NCI-H2227 treated with DMSO at 0.1 percent for 48 hours (cell line): ENCODE measurements at regions not wholly inside any gene's neighbourhood (a gene's known extent, or its start where the extent isn't known, plus 50 kb on each side); places are given as distances from the start of the nearest gene placed in this dataset.
"Not testable (repeated sequence)": the region's sequence is repeated elsewhere in the genome, so short reads cannot be mapped to it uniquely, and the experiment has no call there.

ENCODE experiments used
- DNase-seq: peaks from one replicate; lab custom pipeline; 2025; lab: John Stamatoyannopoulos, UW

DNA sequence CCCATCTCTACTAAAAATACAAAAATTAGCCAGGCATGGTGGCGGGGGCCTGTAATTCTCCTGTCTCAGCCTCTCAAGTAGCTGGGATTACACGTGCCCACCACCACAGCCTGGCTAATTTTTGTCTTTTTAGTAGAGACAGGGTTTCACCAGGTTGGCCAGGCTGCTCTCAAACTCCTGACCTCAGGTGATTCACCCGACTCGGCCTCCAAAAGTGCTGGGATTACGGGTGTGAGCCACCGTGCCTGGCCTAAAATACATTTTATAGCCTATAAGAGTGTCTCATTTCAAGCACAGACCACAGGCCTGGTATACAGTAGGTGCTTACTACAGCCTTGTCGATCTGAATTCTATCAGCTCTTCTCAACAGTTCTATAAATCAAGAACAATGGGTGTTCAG, 139.5 kb upstream of the USP29 start:
- not testable (repeated sequence) for DNase-seq

DNA sequence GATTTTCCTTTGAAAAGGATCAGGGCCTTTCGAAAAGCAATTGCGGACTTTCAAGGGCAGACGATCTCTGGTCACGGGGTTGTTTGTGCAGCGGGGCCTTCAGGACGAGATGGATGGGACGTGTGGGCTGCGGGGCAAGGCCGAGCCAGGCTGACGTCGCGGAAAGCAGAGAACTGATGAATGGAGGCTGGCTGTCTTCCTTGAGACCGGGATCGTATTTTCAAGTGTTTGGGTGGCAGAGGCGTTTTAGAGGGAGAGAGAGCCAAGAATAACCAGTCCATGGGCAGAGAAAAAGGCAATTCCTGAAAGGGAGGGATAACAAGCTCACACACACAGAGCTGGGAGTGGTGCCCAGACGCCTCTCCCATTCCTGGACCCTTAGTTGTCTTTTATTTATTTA, 138.9 kb upstream of the USP29 start:
- no peak for DNase-seq

DNA sequence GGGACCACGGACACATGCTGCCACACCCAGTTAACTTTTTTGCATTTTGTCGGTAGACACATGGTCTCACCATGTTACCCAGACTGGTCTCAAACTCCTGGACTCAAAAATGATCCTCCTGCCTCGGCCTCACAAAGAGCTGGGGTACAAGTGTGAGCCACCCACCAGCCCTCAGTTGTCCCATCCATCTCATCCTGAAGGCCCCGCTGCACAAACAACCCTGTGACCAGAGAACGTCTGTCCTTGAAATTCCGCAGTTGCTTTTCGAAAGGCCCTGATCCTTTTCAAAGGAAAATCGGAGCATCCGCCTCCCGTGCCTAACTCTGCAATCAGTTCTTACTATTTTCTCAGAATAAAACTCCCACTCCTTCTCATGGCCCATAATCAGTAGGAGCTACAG, 138.3 kb upstream of the USP29 start:
- not testable (repeated sequence) for DNase-seq

DNA sequence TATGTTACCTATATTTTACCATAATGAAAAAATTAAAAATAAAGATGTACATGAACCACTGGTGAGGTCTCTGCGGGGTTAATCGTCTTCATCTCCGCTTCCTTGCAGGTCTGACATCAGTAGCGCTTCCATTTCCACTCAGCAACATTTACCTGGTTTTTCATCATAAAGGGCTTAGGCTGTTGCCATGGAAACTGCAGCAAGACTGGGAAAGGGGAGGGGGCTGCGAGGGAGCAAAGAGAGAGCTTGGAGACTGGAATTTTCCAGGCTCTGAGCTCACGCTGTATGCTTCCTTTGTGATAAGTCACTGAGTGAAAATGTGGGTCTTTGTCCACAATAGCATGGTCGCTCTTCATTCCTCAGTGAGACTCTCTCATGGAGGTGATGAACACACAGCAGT, 136.6 kb upstream of the USP29 start:
- DNase-seq = peak; percentile 97

DNA sequence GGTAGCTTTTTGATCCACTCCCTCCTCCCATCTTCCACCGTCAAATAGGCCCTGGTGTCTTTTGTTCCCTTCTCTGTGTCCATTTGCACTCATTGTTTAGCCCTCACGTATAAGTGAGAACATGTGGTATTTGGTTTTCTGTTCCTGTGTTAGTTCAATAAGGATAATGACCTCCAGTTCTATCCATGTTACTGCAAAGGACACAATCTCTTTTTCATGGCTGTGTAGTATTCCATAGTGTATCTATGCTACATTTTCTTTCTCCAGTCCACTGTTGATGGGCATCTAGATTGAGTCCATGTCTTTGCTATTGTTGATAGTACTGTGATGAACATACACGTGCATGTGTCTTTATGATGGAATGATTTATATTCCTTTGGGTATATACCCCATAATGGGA, 136.0 kb upstream of the USP29 start:
- no peak for DNase-seq

DNA sequence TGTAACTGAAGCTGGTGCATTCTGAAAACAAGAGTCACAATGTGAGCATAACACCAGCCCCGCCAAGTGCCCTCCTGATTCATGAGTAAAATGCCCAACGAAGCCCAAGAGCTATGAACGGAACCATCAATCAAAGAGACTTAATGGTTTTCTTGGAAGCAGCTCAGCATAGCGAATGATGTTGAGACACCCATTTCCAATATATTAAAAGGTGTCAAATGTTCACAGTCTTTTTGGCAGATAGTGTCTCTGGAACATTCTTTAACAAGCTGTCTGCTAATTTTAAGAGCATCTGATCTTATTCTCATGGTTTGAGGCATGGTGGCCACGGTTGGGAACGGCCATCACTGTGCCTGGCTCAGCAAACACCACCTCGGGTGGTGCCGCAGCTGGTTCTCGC, 133.4 kb upstream of the USP29 start:
- no peak for DNase-seq

DNA sequence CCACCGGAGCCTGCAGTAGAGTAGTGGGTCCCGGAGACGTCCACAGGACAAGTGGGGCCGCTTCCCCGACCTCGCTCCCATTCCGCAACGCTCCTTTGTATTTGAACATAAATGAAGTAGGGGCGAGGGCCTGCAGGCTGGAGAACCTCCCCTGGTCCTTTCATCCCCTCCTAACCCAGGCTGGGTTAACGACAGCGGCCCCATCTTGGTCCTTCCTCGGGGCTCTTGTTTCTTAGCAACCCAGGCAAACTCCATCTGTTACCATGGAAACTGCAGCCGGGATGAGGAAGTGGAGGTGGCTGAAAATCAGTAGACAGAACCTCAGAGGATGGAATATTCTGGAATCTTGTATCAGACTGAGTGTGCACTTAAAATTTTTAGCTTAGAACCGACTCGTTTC, 132.6 kb upstream of the USP29 start:
- DNase-seq = peak; percentile 82

DNA sequence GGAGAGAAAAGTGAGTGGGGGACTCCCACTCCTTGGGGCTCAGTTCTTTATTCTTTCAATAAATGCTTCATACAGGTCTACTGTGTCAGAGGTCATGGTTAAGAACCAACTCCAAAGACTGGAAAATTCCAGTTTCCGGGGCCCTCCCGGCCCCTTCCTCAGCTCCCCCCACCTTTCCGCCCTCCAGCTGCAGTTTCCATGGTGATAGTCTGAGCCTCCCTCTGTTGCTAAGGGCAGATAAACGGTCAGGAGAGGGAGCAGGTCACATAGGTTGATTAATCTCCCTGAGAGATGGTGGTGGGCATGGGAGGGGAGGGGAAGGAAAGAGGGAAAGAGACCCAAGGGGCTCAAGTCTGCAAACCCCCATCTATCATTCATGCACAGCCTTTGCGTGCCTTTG, 131.5 kb upstream of the USP29 start:
- DNase-seq = peak; percentile 82

DNA sequence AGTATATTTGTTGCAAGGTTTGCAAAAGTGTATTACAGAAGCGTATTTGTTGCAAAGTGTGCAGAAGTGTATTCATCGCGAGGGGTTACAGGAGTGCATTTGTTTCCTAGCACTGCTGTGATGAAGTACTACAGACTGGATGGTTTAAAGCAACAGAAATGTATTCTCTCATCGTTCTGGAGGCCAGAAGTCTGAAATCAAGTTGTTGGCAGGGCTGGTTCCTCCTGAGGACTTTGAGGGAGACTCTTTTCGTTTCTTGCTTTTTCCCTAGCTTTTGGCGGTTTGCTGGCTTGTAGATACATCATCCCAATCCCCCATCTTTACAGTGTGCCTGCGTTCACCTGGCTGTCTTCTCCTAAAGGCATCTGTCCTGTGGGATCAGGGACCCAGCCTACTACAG, 127.9 kb upstream of the USP29 start:
- no peak for DNase-seq

DNA sequence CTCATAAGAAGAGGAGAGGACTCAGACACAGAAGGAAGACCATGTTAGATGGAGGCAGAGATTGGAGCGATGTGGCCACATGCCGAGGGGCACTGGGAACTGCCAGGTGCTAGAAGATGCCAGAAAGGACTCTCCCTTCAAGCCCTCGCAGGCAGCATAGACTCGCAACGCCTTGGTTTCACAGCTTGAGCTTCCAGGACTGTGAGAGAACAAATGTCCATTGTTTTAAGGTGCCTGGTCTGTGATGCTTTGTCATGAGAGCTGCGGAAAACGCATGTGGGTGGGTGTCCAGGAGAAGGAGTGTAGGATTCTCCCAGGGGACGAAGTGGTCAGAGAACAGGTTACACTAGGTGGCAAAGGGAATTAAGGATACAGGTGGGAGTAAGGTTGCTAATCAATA, 125.9 kb upstream of the USP29 start:
- DNase-seq = no peak

DNA sequence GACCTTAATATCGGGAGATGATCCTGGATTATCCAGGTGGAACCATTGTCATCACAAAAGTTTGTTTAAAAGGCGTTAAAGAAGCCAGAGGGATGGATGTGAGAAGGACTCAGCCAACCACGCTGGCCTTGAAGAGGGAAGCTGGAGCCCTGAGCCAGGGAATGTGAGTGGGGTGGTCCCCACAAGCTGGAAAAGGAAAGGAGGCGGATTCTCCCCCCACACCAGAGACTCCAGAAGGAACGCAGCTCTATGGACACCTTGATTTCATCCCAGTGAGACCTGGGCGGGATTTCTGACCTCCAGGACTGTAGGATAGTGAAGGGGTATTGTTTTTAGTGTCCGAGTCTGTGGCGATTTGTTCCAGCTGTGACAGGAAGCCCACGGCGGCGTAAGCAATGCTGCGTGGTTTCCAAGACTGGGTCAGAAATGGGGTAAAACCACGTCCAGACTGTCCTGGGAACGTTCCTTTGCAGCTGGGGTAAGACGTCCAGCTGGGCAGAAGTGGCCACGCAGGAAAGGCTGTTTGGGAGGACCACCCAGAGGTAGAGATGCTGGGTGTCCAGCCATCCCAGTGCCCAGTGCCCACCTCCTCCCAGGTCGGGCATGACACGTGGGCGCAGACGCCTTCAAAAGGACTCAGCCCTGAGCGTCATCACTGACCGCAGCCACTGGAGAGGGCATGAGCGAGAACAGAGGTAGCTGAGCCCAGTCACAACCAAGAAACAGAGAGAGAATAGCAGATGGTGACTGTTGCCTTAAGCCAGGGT, 125.4 kb upstream of the USP29 start:
- no peak for DNase-seq

DNA sequence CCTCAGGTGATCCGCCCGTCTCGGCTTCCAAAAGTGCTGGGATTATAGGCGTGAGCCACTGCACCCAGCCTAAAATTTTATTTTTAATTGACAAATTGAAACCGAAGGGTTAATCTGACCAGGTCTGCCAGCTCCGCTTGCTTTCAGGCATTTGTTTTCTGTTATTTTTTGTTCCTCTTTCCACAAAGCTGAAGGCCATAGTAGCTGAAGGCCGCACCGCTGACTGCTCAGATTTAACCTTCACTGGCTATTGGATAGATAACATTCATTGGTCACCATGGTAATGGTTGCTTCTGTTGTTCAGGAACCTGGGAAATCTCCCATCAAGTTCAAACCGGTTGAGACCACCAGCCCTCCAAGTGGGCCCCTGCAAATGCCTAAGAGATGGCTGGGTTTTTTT, 124.5 kb upstream of the USP29 start:
- no peak for DNase-seq

DNA sequence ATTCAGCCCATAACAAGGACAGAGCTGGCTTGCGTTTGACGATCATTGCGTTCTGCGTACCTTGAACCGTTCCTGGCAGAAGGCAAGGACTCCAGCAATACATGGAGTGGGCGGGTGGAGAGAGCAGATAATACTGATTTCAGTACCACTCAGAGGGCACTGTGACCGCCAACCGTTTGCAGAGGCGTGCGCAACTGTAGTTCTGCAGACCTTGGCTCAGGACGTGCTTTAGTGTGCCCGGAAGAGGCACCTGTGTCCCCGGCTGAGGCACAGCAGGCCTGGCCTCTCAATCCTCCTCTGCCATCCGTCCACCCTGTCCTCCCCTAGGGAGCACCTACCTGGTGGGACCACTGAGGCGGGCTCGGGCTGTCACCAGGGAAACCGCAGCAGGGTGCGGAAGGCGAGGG, 117.6 kb upstream of the USP29 start:
- DNase-seq = no peak

DNA sequence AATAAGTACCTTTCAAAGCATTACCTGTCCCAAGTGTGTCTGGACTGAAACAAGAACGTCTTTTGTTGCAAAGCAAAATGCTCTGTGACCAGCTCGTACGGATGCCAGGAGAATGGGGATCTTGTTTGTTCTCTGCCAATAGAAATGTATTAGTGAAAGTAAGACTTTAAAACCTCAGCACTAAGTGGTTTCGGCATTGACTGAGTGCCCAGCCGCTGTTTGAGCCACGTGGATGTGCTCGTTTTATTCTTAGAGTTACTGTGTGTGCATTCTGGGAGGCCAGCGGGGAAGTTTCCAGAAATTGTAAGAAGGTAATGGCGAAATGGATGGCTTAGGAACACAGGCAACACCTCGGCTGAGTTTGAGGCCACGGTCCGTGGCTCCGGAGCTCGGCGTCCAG, 117.1 kb upstream of the USP29 start:
- DNase-seq = no peak

DNA sequence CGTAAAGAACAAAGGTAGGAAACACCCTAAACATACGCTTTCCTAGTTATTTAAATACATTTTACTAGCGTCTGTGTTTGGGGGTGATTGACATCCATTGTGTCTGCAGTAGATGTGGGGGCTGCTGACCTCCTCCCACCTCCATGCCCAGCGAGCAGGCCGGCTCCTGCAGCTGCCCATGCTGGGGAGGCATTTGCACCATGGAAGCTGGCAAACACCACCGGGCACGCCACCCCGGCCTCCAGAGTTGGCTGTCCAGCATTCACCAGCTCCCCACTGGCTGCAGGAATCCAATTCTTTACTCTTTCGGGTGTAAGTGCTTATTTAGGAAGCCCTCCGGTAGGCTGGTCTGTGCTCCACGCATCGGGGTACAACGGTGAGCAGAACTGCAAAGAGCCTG, 115.4 kb upstream of the USP29 start:
- no peak for DNase-seq

DNA sequence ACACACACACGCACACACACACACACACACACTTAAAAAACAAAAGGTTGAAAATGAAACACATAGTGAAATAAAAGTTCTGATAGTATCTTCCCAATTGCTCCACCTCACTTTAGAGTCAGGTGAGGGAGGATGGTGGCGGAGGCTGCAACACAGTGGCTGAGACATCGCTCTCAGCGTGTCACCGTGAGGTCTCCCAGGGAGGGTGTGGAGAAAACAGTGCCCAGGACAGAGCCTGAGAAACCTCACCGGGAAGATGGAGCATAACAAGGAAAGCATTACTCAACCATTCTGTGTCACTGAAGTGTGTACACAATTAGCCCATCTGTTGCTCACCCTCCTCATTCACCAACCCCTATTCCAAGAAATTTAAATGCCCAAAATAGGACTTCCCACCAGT, 111.4 kb upstream of the USP29 start:
- DNase-seq = no peak

DNA sequence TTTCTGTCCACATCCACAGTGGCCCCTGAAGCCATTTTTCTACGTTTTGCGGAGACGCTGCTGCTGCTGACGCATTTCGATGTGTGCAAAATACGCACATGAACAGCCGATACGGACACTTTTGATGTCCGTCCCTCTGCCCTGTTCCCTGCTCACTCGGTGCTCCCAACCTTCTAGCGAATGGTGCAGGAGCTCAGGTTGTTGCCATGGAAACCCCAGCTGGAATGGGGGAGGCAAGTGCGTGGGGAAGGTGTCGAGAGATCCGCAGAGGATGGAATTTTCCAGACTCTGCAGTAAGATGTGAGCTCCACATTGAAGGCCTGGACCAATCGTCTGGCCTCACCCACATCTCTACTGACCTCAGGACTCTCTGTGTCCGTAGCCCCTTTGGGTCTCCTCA, 109.2 kb upstream of the USP29 start:
- DNase-seq = no peak

DNA sequence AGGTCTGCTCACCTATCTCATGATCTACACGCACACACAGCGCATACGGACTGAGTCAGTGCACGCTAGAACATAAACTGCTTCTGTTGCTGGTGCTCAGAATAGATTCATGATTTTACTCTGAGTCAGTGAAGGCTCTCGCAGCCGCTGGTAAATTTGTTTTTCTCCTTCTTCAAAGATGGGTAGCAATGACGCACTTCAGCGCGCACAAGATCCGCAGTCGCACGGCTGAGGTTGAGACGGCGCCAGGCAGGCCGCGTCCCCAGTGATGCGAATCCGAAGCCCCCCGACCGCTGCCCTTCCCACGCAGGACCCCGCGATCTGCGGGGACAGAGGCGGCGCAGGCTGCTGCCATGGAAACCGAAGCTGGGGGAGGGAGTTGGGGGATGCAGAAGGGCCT, 103.7 kb upstream of the USP29 start:
- no peak for DNase-seq

DNA sequence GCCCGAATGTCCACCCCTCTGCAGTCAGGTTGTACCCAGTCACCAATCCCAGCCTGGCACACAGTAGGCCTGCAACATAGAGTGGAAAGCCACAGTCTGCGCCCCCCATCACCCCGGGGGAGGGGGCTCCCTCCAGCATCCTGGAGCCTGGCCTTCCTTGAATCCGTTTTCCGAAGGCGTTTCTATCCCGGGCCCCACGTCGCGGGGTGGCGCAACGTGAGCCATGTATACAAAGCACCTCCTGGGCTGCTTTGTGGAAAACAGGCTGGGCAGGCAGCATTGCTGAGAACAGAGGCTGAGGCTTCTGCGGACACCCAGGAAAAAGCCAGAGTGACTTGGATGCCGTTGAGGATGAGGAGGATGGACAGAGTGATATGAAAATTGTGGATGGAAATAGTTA, 103.3 kb upstream of the USP29 start:
- no peak for DNase-seq

DNA sequence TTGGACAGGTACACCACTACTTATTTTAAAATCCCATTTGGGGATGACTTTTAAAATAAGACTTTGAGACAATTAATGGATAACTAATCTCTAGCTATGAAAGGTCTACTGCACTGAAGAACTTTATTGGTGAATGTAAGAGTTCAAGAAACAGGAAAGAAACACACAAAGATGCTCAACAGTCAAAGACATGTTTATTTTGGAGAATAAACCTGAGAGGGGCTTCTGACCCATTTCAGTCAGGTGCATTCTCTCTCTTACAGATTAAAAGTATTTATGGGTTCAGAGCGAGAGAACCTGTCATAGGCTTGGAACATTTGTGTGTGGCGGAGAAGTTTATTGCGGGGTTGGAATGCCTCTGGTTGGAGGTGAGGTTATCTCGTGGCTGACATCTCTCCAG, 94.3 kb upstream of the USP29 start:
- no peak for DNase-seq

DNA sequence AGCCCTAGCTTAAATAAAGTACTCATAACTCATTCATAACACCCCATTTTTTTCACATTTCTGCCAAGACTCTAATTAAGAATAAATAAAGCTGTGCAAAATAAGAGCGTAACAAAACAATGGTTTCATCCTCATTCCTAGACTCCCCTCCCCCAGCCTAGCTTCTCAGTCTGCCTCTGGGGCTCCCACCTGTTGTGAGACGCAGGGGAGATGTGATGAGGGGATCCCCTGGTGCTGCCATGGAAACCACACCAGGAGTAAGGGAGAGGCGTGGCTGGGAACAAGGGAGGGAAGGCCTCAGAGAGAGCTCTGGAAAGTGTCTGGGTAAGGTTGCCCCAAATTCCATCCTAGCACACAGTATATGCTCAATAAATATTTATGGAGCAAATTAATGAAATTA, 93.3 kb upstream of the USP29 start:
- no peak for DNase-seq

DNA sequence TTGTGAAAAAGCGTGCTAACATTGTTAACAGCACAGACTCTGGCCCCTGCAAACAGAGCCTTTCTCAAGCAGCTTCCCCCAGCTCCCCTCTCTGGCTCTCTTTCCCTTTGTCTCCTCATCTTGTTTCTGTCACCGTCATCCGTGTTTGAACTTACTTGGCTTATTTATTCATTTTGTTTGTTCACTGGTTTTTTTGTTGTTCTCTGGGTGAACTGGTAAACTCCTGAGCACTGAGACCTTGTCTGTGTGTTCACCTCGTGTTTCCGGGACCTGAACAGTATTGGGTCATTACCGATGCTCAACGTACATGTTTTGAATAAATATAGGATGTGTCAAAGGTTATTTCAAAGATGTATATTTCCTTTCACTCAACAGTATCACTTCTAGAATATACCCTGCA, 92.4 kb upstream of the USP29 start:
- no peak for DNase-seq

DNA sequence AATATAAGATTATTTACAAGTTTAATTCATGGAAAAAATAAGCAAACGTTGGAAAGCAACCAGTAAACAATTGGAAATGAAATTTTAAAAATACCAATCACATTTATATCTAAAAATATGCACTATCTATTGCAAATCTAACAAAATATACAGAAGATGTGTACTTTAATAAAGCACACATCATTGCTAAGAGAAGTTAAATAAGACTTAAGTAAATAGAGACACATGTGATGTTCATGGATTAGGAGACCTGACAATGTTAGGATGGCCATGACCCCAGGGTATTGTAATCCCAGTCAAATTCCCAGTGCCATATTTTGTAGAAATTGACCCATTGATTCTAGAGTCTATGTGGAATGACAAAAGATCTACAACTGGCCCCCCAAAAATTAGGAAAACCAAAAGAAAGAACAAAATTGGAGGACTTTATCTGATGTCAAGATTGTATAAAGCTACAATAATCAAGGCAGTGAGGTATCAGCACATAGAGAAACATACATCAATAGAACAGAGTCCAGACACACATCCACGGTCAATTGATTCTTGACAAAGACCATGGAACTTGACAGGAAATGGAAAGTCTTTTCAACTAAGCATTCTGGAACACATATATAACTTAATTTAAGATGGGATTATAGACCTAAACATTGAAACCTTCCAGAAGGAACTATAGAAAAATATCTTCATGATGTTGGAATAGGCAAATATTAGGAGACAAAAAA, 90.8 kb upstream of the USP29 start:
- DNase-seq = no peak

DNA sequence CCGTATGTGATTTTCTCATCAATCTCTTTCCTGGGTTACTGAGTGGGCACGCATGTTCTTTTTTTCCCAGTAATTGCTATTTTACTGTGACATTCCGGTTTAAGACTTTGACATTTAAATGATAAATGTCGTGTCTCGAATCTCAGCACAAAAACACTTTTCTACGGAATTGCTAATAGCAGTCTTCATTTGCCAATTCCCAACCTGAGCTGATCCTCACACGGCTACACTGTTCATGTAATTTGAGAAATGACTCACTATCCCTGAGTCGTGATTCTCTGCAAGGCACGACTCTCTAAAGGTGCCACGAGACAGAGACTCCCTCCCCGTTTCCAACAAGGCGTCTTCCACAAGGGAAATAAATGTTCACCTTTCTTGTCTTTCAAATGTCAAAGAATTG, 88.7 kb upstream of the USP29 start:
- peak; percentile 43 for DNase-seq
